Gastrocnemius medialis (tissue), 4 donors: ENCODE measurements at regions not wholly inside any gene's neighbourhood (a gene's known extent, or its start where the extent isn't known, plus 50 kb on each side); places are given as distances from the start of the nearest gene placed in this dataset.

ENCODE experiments used
- CTCF ChIP-seq, 5 experiments: fragments of 450-650 bp in 3 of 5; fragments of 200-600 bp in 2 of 5; sonication (generic) in 2 of 5; IDR thresholded peaks in 4 of 5; conservative IDR thresholded peaks in 1 of 5; 1 replicate in 4 of 5; 2 replicates in 1 of 5; pipeline ENCODE4 v1.5.1; 2016 to 2019; ENCODE audit warnings: antibody characterized with exemption in 5 of 5, mild to moderate bottlenecking in 3 of 5, moderate library complexity in 3 of 5
- POLR2A ChIP-seq, 2 donors: fragments of 450-650 bp; IDR thresholded peaks; one replicate each; pipeline ENCODE4 v1.6.1; 2017; ENCODE audit warnings: antibody characterized with exemption in 2 of 2, mild to moderate bottlenecking in 2 of 2, moderate library complexity in 2 of 2

DNA sequence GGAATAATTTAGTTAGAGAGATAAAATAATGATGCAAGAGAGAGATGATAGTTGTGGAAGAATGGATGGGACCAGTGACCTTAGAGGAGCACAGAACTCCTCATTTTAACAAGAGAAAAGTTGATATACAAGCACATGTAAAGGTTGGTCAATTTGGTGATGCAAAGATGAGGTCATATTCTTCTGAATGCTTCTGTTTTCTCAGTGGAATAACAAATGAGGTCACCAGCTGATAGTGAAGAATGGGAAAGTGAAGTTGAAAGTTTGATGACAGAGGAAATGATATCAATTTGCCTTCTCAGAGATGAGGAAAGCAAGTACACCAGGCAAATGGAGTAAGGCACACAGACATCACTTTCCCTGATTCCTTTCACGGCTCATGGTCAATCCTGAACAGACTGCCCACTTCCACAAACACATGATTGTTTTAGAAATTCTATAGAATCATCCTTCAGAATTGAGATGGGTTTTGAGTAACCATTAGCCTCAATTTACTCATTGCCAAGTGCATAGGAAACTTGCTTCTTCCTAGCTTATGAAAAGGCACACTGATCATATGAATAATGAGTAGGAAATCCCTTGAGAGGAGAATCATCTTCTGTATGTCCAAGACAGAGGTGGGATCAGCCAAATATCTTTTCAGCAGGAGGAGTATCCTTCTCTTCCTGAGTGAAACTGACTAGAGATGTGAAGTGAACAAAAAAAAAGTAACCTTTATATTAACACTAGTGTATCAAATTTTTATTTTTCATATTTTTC, 82.4 kb upstream of the TCF21 start:
- TF ChIP-seq CTCF (IDR thresholded peaks at IDR 0.05 in 4 of 5, conservative IDR thresholded peaks at IDR 0.05 in 1 of 5) (no peak), POLR2A (IDR thresholded peaks at IDR 0.05) (no peak)
